B cell (primary cell): ENCODE measurements at regions not wholly inside any gene's neighbourhood (a gene's known extent, or its start where the extent isn't known, plus 50 kb on each side); places are given as distances from the start of the nearest gene placed in this dataset.

Source experiments
- ATAC-seq: fragments of 200-7000 bp; cut with Tn5 transposase; one replicate; pipeline ENCODE4 v1.10.0; 2021; ENCODE audit warnings: low read depth, mild to moderate bottlenecking, moderate number of reproducible peaks, moderate library complexity
- CTCF ChIA-PET: fragments of 350-600 bp; sonication (Branson Sonifier 250); formaldehyde crosslinking; loops from one replicate; lab custom pipeline; 2021; ENCODE audit warnings: antibody characterized with exemption, inconsistent platforms; lab: Charles Lee
- POLR2A ChIA-PET: fragments of 350-600 bp; sonication (Branson Sonifier 250); formaldehyde crosslinking; loops from one replicate; lab custom pipeline; 2021; ENCODE audit warnings: antibody characterized with exemption; lab: Charles Lee
- DNase-seq: peaks from one replicate; pipeline ENCODE4 v3.0.0; 2013
- H2AFZ ChIP-seq: 2 replicates; pipeline ENCODE4 v1.6.1; 2012; ENCODE audit warnings: mild to moderate bottlenecking, low read depth, low read length; ENCODE audit not compliant: insufficient read depth, poor library complexity, severe bottlenecking
- H3K27ac ChIP-seq, 2 donors: 1 replicate in 1 of 2; 2 replicates in 1 of 2; pipeline ENCODE4 v1.5.1; 2012 to 2013; ENCODE audit warnings: low read length in 2 of 2, mild to moderate bottlenecking in 2 of 2, moderate library complexity in 1 of 2
- H3K27me3 ChIP-seq, 4 experiments: fragments of 200-600 bp in 1 of 4; sonication (generic) in 1 of 4; replicated peaks in 1 of 4; 1 replicate in 2 of 4; 2 replicates in 2 of 4; pipeline versions ENCODE4 v1.6.1 to v1.7.0; 2013 to 2016; ENCODE audit warnings: low read length in 3 of 4, mild to moderate bottlenecking in 2 of 4, mixed read lengths in 1 of 4, moderate library complexity in 1 of 4; ENCODE audit not compliant: insufficient read depth in 4 of 4, control insufficient read depth in 3 of 4; ENCODE audit errors: control extremely low read depth in 1 of 4
- H3K36me3 ChIP-seq, 2 experiments: replicated peaks in 1 of 2; 1 replicate in 1 of 2; 2 replicates in 1 of 2; pipeline versions ENCODE4 v1.6.1 to v1.7.1; 2013; ENCODE audit warnings: low read length in 1 of 2; ENCODE audit not compliant: insufficient read depth in 2 of 2, control insufficient read depth in 1 of 2; ENCODE audit errors: control extremely low read depth in 1 of 2, extremely low read depth in 1 of 2
- H3K4me1 ChIP-seq, 2 donors: fragments of 200-600 bp in 1 of 2; sonication (generic) in 1 of 2; 1 replicate in 1 of 2; 2 replicates in 1 of 2; pipeline versions ENCODE4 v1.5.1 to v1.6.1; 2013 to 2017; ENCODE audit warnings: low read length in 2 of 2; ENCODE audit not compliant: control insufficient read depth in 2 of 2, insufficient read depth in 2 of 2
- H3K4me2 ChIP-seq: replicated peaks from 2 replicates; pipeline ENCODE3; 2012; ENCODE audit warnings: mild to moderate bottlenecking, low read depth, low read length; ENCODE audit not compliant: poor library complexity, severe bottlenecking
- H3K4me3 ChIP-seq, 5 experiments: fragments of 200-600 bp in 1 of 5; sonication (generic) in 1 of 5; 1 replicate in 3 of 5; 2 replicates in 2 of 5; pipeline versions ENCODE4 v1.5.1 to v1.7.0; 2011 to 2016; ENCODE audit warnings: low read length in 4 of 5, mild to moderate bottlenecking in 4 of 5, low read depth in 2 of 5, control low read depth in 1 of 5, moderate library complexity in 1 of 5; ENCODE audit not compliant: insufficient read depth in 1 of 5; ENCODE audit errors: control extremely low read depth in 1 of 5, extremely low read depth in 1 of 5
- H3K79me2 ChIP-seq: fragments of 200-600 bp; sonication (generic); one replicate; pipeline ENCODE4 v1.6.0; 2016; ENCODE audit warnings: low read length; ENCODE audit not compliant: control insufficient read depth, insufficient read depth
- H3K9ac ChIP-seq: fragments of 200-600 bp; sonication (generic); 2 replicates; pipeline ENCODE4 v1.6.1; 2017; ENCODE audit warnings: mild to moderate bottlenecking, low read length, moderate library complexity
- H3K9me3 ChIP-seq, 3 donors: one replicate each; pipeline versions ENCODE4 v1.6.1 to v1.7.1; 2013; ENCODE audit warnings: low read length in 2 of 3; ENCODE audit not compliant: control insufficient read depth in 2 of 3, insufficient read depth in 1 of 3; ENCODE audit errors: control extremely low read depth in 1 of 3
- H4K20me1 ChIP-seq: 2 replicates; pipeline ENCODE4 v1.6.0; 2012; ENCODE audit warnings: mild to moderate bottlenecking, low read length; ENCODE audit not compliant: insufficient read depth, control insufficient read depth, poor library complexity, severe bottlenecking
- H3K27ac Mint-ChIP-seq: one replicate; pipeline ENCODE4 v1.8.0; 2021; ENCODE audit warnings: mixed read lengths
- H3K27me3 Mint-ChIP-seq: one replicate; pipeline ENCODE4 v1.8.0; 2021; ENCODE audit warnings: mixed read lengths
- H3K4me1 Mint-ChIP-seq: one replicate; pipeline ENCODE4 v1.8.0; 2021; ENCODE audit warnings: mixed read lengths
- H3K4me3 Mint-ChIP-seq: one replicate; pipeline ENCODE4 v1.8.0; 2021; ENCODE audit warnings: mixed read lengths
- H3K9me3 Mint-ChIP-seq: one replicate; pipeline ENCODE4 v1.8.0; 2022; ENCODE audit warnings: mixed read lengths; ENCODE audit not compliant: insufficient read depth
- CTCF ChIP-seq: fragments of 200-600 bp; IDR thresholded peaks from one replicate; pipeline ENCODE4 v1.8.0; 2022; ENCODE audit warnings: antibody characterized with exemption, mild to moderate bottlenecking
- EZH2 ChIP-seq: IDR thresholded peaks from 2 replicates; pipeline ENCODE4 v1.6.1; 2012; ENCODE audit warnings: borderline replicate concordance, low read depth, mild to moderate bottlenecking, moderate library complexity, low read length; ENCODE audit not compliant: insufficient read depth, poor library complexity, severe bottlenecking
- WGBS: methylation state at CpG from one replicate; pipeline ENCODE4 v1.1.5; 2013; ENCODE audit warnings: missing lambda C conversion rate; ENCODE audit not compliant: insufficient coverage; 5-methylcytosine and 5-hydroxymethylcytosine counted together
- intact Hi-C: fragments of 100-400 bp; cut with micrococcal nuclease; formaldehyde crosslinking; loops from one replicate; pipeline ENCODE4 v1.10.0; 2022

- Histone ChIP-seq H3K27me3 (no peaks in the 10 kb centered on the region), H3K4me1 (no peaks in the 10 kb centered on the region), H4K20me1 (no peaks in the 10 kb centered on the region), H3K9me3 (peaks cover 0 to 8% (median 0%) of the 10 kb centered on the region in 3 donors), H2AFZ (no peak overlapping the region), H3K9ac (no peak overlapping the region), H3K4me3 (no peak overlapping the region), H3K79me2 (no peaks in the 10 kb centered on the region), H3K27ac (no peak overlapping the region), H3K36me3 (no peaks in the 10 kb centered on the region), H3K4me2 (no peak overlapping the region)
- Mint-ChIP-seq H3K9me3 (no peaks in the 10 kb centered on the region), H3K4me1 (no peaks in the 10 kb centered on the region), H3K4me3 (no peak overlapping the region), H3K27me3 (no peaks in the 10 kb centered on the region), H3K27ac (no peak overlapping the region)
- CTCF ChIA-PET: no interaction called here
- no peak for TF ChIP-seq EZH2
- TF ChIP-seq CTCF: no peak
- intact Hi-C loops: no loop called here
- DNase-seq (no peak), ATAC-seq (no peak)
- no CpG with 5 or more reads among the region's 2 CpGs for WGBS
- POLR2A ChIA-PET: no interaction called here
Measured at GRCh38 chr10:9060314-9060713, 1005.8 kb downstream of the GATA3 start.

DNA sequence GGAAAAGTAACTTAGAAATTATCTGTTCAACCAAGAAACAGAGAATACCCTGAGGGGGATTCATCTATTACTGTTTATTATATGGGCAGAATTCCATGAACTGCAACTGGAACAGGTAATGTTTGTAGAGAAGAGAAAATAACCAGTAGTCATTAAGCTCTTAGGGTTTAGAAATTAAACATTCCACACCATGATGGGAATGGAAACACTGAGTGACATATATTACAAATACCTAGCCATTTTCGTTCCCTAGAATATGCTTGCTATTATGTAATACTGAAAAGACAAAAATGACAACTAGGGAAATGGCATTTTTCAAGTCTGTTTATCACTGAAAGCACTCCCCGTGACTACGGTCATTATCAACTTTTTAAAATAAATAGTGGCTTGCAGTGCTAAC, 1007.4 kb downstream of the GATA3 start:
- CTCF ChIA-PET: no interaction called here
- Histone ChIP-seq H3K9ac (no peak overlapping the region), H3K27me3 (no peaks in the 10 kb centered on the region), H3K79me2 (no peaks in the 10 kb centered on the region), H3K36me3 (no peaks in the 10 kb centered on the region), H3K9me3 (peaks cover 0 to 3% (median 0%) of the 10 kb centered on the region in 3 donors), H2AFZ (no peak overlapping the region), H3K27ac (no peak overlapping the region), H3K4me1 (no peaks in the 10 kb centered on the region), H3K4me3 (no peak overlapping the region), H4K20me1 (no peaks in the 10 kb centered on the region), H3K4me2 (no peak overlapping the region)
- Mint-ChIP-seq H3K27ac (no peak overlapping the region), H3K4me3 (no peak overlapping the region), H3K27me3 (no peaks in the 10 kb centered on the region), H3K9me3 (no peaks in the 10 kb centered on the region), H3K4me1 (no peaks in the 10 kb centered on the region)
- TF ChIP-seq CTCF: no peak
- no peak for TF ChIP-seq EZH2
- DNase-seq: no peak
- POLR2A ChIA-PET: no interaction called here
- intact Hi-C loops: no loop called here
- WGBS: 100% methylated on average over 2 of the region's 3 CpGs
- ATAC-seq: no peak
